ENCODE measurements at regions not wholly inside any gene's neighbourhood (a gene's known extent, or its start where the extent isn't known, plus 50 kb on each side); places are given as distances from the start of the nearest gene placed in this dataset.
A peak's percentile ranks its signal among the peaks of the same experiment; 100 is the strongest.

GRCh38 chr7:155164316-155164715 is 94.2 kb downstream of the HTR5A start:
- Histone ChIP-seq H3K4me2 (ENCODE audit: low read length) (no peak overlapping the region), H3K4me1 (ENCODE audit: low read length) (peaks cover 26% of the 10 kb centered on the region), H3K27me3 (ENCODE audit: low read depth, low read length) (0 out of 2 replicates have a peak, but pooled peaks cover 6% of the 10 kb centered on the region), H3K4me3 (ENCODE audit: low read length) (no peak overlapping the region), H3K27ac (ENCODE audit: low read length) (no peak overlapping the region), H3K79me2 (ENCODE audit: low read length) (no peaks in the 10 kb centered on the region), H3K9ac (ENCODE audit: low read length) (no peak overlapping the region), H4K20me1 (ENCODE audit: insufficient read depth, low read length) (no peaks in the 10 kb centered on the region), H3K36me3 (replicated peaks; ENCODE audit: low read depth, low read length) (no peaks in the 10 kb centered on the region), H2AFZ (ENCODE audit: low read depth, low read length) (no peak overlapping the region), H3K9me3 (ENCODE audit: insufficient read depth, low read length) (no peaks in the 10 kb centered on the region)
- TF ChIP-seq, protein P1, sequence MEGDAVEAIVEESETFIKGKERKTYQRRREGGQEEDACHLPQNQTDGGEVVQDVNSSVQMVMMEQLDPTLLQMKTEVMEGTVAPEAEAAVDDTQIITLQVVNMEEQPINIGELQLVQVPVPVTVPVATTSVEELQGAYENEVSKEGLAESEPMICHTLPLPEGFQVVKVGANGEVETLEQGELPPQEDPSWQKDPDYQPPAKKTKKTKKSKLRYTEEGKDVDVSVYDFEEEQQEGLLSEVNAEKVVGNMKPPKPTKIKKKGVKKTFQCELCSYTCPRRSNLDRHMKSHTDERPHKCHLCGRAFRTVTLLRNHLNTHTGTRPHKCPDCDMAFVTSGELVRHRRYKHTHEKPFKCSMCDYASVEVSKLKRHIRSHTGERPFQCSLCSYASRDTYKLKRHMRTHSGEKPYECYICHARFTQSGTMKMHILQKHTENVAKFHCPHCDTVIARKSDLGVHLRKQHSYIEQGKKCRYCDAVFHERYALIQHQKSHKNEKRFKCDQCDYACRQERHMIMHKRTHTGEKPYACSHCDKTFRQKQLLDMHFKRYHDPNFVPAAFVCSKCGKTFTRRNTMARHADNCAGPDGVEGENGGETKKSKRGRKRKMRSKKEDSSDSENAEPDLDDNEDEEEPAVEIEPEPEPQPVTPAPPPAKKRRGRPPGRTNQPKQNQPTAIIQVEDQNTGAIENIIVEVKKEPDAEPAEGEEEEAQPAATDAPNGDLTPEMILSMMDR (IDR thresholded peaks at IDR 0.05; ENCODE audit: low read depth, low read length), result no peak
- no peak for TF ChIP-seq EZH2phosphoT487 (IDR thresholded peaks at IDR 0.05; ENCODE audit: low read depth)

DNA sequence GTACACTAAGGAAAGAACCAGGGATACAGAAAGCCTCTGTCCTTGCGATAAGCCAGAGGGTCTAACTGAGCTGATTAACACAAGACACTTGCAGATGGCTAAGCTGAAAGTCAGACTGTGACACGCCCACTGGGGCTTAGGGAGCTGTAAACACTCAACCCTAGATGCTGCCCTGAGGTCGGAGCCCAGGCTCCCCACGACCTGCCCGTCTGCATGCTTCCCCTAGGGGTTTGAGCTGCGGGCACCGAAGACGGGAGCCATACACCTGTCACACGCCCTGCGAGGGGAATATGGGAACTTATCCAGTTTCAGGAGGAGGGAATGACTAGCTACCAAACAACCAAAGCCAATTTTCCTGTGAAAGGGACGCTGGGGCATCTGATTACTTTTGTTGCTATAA is 96.0 kb downstream of the HTR5A start:
- H3K79me2 ChIP-seq (ENCODE audit: low read length), result no peaks in the 10 kb centered on the region
- 0 out of 2 replicates have a peak overlapping the region, but pooled peaks have one; percentile 10 for H3K4me2 ChIP-seq (ENCODE audit: low read length)
- 0 out of 2 replicates have a peak, but pooled peaks cover under 1% of the 10 kb centered on the region for H3K27me3 ChIP-seq (ENCODE audit: low read depth, low read length)
- no peak overlapping the region for H2AFZ ChIP-seq (ENCODE audit: low read depth, low read length)
- H3K27ac ChIP-seq (ENCODE audit: low read length), result peak overlapping the region; percentile 22; the same call in 1 of the 2 replicates
- no peak overlapping the region for H3K9ac ChIP-seq (ENCODE audit: low read length)
- TF ChIP-seq, protein P1 (IDR thresholded peaks at IDR 0.05; ENCODE audit: low read depth, low read length), result no peak
- TF ChIP-seq EZH2phosphoT487 (IDR thresholded peaks at IDR 0.05; ENCODE audit: low read depth), result no peak
- H4K20me1 ChIP-seq (ENCODE audit: insufficient read depth, low read length), result no peaks in the 10 kb centered on the region
- no peaks in the 10 kb centered on the region for H3K36me3 ChIP-seq (replicated peaks; ENCODE audit: low read depth, low read length)
- no peaks in the 10 kb centered on the region for H3K9me3 ChIP-seq (ENCODE audit: insufficient read depth, low read length)
- H3K4me3 ChIP-seq (ENCODE audit: low read length), result no peak overlapping the region
- peaks cover 26% of the 10 kb centered on the region for H3K4me1 ChIP-seq (ENCODE audit: low read length)

GRCh38 chr7:155166673-155167370 is 96.7 kb downstream of the HTR5A start:
- Histone ChIP-seq H4K20me1 (ENCODE audit: insufficient read depth, low read length) (no peaks in the 10 kb centered on the region), H3K27me3 (ENCODE audit: low read depth, low read length) (no peaks in the 10 kb centered on the region), H3K9me3 (ENCODE audit: insufficient read depth, low read length) (no peaks in the 10 kb centered on the region), H3K27ac (ENCODE audit: low read length) (peak overlapping the region; percentile 22; the same call in 1 of the 2 replicates), H3K4me1 (ENCODE audit: low read length) (peaks cover 26% of the 10 kb centered on the region), H3K4me3 (ENCODE audit: low read length) (no peak overlapping the region), H3K9ac (ENCODE audit: low read length) (no peak overlapping the region), H2AFZ (ENCODE audit: low read depth, low read length) (peak overlapping the region; percentile 25; the same call in 1 of the 2 replicates), H3K36me3 (replicated peaks; ENCODE audit: low read depth, low read length) (no peaks in the 10 kb centered on the region), H3K4me2 (ENCODE audit: low read length) (0 out of 2 replicates have a peak overlapping the region, but pooled peaks have one; percentile 10), H3K79me2 (ENCODE audit: low read length) (no peaks in the 10 kb centered on the region)
- no peak for TF ChIP-seq EZH2phosphoT487 (IDR thresholded peaks at IDR 0.05; ENCODE audit: low read depth)
- TF ChIP-seq, protein P1 (IDR thresholded peaks at IDR 0.05; ENCODE audit: low read depth, low read length), result no peak

DNA sequence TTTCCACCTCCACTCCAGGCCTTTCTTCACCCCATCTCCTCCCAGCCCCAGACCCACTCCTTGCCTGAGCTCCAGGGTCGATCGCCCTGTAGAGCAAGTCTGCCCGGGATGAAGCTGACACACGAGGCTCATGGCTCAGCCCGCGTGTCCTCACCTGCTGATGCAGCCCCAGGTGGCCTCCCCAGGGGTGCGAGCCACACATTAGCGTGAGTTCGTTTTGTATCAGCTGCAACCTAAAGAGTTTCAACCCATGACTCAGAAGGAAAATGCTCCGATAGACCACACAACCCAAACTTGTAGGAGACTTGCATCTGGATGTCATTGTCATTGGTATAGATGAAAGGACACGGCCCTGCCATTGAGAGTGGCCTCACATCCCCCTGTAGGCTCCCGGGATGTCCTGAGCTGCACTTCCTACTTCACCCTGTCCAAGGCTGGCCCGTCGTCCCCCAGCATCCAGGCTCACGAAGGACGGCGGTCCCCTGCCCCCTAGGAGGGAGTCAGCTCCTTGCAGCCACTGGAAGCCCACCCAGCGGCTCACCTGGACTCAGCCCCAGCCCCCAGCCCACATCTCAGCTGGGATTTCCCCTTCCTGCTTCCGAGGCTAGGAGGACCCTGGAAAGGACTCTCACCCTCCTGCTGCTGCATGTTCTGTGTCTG is 97.7 kb downstream of the HTR5A start:
- Histone ChIP-seq H3K4me3 (ENCODE audit: low read length) (0 out of 2 replicates have a peak overlapping the region, but pooled peaks have one; percentile 8), H3K9me3 (ENCODE audit: insufficient read depth, low read length) (no peaks in the 10 kb centered on the region), H3K27me3 (ENCODE audit: low read depth, low read length) (no peaks in the 10 kb centered on the region), H3K9ac (ENCODE audit: low read length) (no peak overlapping the region), H3K36me3 (replicated peaks; ENCODE audit: low read depth, low read length) (no peaks in the 10 kb centered on the region), H3K79me2 (ENCODE audit: low read length) (no peaks in the 10 kb centered on the region), H3K4me1 (ENCODE audit: low read length) (peaks cover 26% of the 10 kb centered on the region), H4K20me1 (ENCODE audit: insufficient read depth, low read length) (no peaks in the 10 kb centered on the region), H2AFZ (ENCODE audit: low read depth, low read length) (peak overlapping the region; percentile 41; the same call in 1 of the 2 replicates), H3K4me2 (ENCODE audit: low read length) (peak overlapping the region; percentile 53), H3K27ac (ENCODE audit: low read length) (no peak overlapping the region)
- TF ChIP-seq, protein P1 (IDR thresholded peaks at IDR 0.05; ENCODE audit: low read depth, low read length), result no peak
- TF ChIP-seq EZH2phosphoT487 (IDR thresholded peaks at IDR 0.05; ENCODE audit: low read depth), result no peak

Measured in OCI-LY3 (cell line).